Suprapubic skin (tissue), 3 donors: ENCODE measurements at regions not wholly inside any gene's neighbourhood (a gene's known extent, or its start where the extent isn't known, plus 50 kb on each side); places are given as distances from the start of the nearest gene placed in this dataset.

Source experiments
- POLR2AphosphoS5 ChIP-seq, 3 donors: sonication (generic); formaldehyde crosslinking; IDR thresholded peaks; one replicate each; pipeline ENCODE4 v1.6.1; 2017; ENCODE audit warnings: antibody characterized with exemption in 3 of 3
- TF ChIP-seq, protein P1 (sequence below), 2 donors: fragments of 200-600 bp in 1 of 2; fragments of 450-650 bp in 1 of 2; sonication (generic) in 1 of 2; IDR thresholded peaks; one replicate each; pipeline ENCODE4 v1.5.1; 2016 to 2019; ENCODE audit warnings: antibody characterized with exemption in 2 of 2, mild to moderate bottlenecking in 1 of 2, moderate library complexity in 1 of 2

DNA sequence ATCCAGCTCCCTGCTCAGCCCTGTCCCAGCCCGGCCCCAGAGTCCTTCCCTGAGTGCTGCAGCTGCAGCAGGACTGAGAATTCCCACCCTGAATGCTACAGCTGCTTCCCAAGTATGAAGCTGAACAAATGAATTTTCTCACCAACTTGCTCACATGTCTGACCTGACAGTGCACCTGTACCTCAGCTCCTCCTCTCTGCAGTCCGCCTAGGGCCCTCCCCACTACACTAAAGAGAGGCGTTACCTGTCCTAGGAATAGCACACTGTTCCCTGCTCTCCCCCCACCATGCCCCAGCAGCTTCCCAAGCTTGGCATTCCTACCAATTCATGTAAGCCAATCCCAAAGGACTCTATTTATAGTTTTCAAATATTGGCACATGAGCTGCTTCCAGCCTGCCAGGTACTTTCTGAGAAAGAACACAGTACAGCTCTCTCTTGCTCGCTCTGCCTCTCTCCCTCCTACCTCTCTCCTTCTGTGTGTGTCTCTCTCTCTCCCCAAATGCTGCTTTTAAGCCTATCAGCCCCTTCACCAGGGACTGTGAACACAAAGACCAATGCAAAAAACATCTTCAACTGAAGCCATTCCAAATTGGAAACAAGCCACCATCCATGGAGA, 400.1 kb downstream of the TNS3 start:
- TF ChIP-seq, protein P1, sequence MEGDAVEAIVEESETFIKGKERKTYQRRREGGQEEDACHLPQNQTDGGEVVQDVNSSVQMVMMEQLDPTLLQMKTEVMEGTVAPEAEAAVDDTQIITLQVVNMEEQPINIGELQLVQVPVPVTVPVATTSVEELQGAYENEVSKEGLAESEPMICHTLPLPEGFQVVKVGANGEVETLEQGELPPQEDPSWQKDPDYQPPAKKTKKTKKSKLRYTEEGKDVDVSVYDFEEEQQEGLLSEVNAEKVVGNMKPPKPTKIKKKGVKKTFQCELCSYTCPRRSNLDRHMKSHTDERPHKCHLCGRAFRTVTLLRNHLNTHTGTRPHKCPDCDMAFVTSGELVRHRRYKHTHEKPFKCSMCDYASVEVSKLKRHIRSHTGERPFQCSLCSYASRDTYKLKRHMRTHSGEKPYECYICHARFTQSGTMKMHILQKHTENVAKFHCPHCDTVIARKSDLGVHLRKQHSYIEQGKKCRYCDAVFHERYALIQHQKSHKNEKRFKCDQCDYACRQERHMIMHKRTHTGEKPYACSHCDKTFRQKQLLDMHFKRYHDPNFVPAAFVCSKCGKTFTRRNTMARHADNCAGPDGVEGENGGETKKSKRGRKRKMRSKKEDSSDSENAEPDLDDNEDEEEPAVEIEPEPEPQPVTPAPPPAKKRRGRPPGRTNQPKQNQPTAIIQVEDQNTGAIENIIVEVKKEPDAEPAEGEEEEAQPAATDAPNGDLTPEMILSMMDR (IDR thresholded peaks at IDR 0.05), result no peak
- TF ChIP-seq POLR2AphosphoS5 (IDR thresholded peaks at IDR 0.05), result no peak
